ENCODE measurements at regions not wholly inside any gene's neighbourhood (a gene's known extent, or its start where the extent isn't known, plus 50 kb on each side); places are given as distances from the start of the nearest gene placed in this dataset.

GRCh38 chr3:86654806-86655460 is 336.0 kb downstream of the VGLL3 start:
- no peak for DNase-seq
- H3K4me1 ChIP-seq, result no peaks in the 10 kb centered on the region
- no peaks in the 10 kb centered on the region for H3K36me3 ChIP-seq
- no peaks in the 10 kb centered on the region for H3K9me3 ChIP-seq
- no peak overlapping the region for H3K27ac ChIP-seq
- no peak overlapping the region for H3K4me3 ChIP-seq
- 81 to 83% methylated on average over 6 of the region's 6 CpGs for WGBS, 2 donors
- H3K27me3 ChIP-seq, result no peaks in the 10 kb centered on the region
- TF ChIP-seq EP300 (IDR thresholded peaks at IDR 0.05) (no peak), POLR2AphosphoS5 (IDR thresholded peaks at IDR 0.05) (no peak), POLR2A (IDR thresholded peaks at IDR 0.05) (no peak), CTCF (IDR thresholded peaks at IDR 0.05) (no peak)
- ATAC-seq (ENCODE audit: low FRiP score in 2 of 2), result no peak

- no peak for TF ChIP-seq CTCF (IDR thresholded peaks at IDR 0.05)
- TF ChIP-seq POLR2A (IDR thresholded peaks at IDR 0.05), result no peak
- no peak for TF ChIP-seq EP300 (IDR thresholded peaks at IDR 0.05)
- no peak for TF ChIP-seq POLR2AphosphoS5 (IDR thresholded peaks at IDR 0.05)
- 57 to 60% methylated on average over 6 of the region's 6 CpGs for WGBS, 2 donors
- Histone ChIP-seq H3K27me3 (no peaks in the 10 kb centered on the region), H3K4me3 (no peak overlapping the region), H3K27ac (no peak overlapping the region), H3K9me3 (no peaks in the 10 kb centered on the region), H3K4me1 (no peaks in the 10 kb centered on the region), H3K36me3 (no peaks in the 10 kb centered on the region)
- no peak for DNase-seq
- no peak for ATAC-seq (ENCODE audit: low FRiP score in 2 of 2)
Observed at GRCh38 chr3:86653661-86654205, 337.2 kb downstream of the VGLL3 start.

- H3K4me1 ChIP-seq, result no peaks in the 10 kb centered on the region
- H3K27ac ChIP-seq, result no peak overlapping the region
- 88% methylated on average over 1 of the region's 1 CpG for WGBS, 2 donors
- TF ChIP-seq CTCF (IDR thresholded peaks at IDR 0.05) (no peak), EP300 (IDR thresholded peaks at IDR 0.05) (no peak), POLR2AphosphoS5 (IDR thresholded peaks at IDR 0.05) (no peak), POLR2A (IDR thresholded peaks at IDR 0.05) (no peak)
- H3K27me3 ChIP-seq, result no peaks in the 10 kb centered on the region
- ATAC-seq (ENCODE audit: low FRiP score in 2 of 2), result no peak
- no peaks in the 10 kb centered on the region for H3K9me3 ChIP-seq
- no peak overlapping the region for H3K4me3 ChIP-seq
- no peaks in the 10 kb centered on the region for H3K36me3 ChIP-seq
- no peak for DNase-seq
Observed at GRCh38 chr3:86648087-86648486, 342.9 kb downstream of the VGLL3 start.

GRCh38 chr3:86645756-86646155 is 345.2 kb downstream of the VGLL3 start:
- no peak for ATAC-seq (ENCODE audit: low FRiP score in 2 of 2)
- DNase-seq, result no peak

More at GRCh38 chr3:86645756-86646155, 345.2 kb downstream of the VGLL3 start:
- Histone ChIP-seq H3K4me3 (no peak overlapping the region), H3K27me3 (no peaks in the 10 kb centered on the region), H3K4me1 (no peaks in the 10 kb centered on the region), H3K27ac (no peak overlapping the region), H3K36me3 (no peaks in the 10 kb centered on the region), H3K9me3 (no peaks in the 10 kb centered on the region)
- TF ChIP-seq EP300 (IDR thresholded peaks at IDR 0.05) (no peak), POLR2AphosphoS5 (IDR thresholded peaks at IDR 0.05) (no peak), CTCF (IDR thresholded peaks at IDR 0.05) (no peak), POLR2A (IDR thresholded peaks at IDR 0.05) (no peak)
- WGBS, 2 donors, result 32 to 50% methylated on average over 2 of the region's 2 CpGs
